K562 (cell line): ENCODE measurements at regions not wholly inside any gene's neighbourhood (a gene's known extent, or its start where the extent isn't known, plus 50 kb on each side); places are given as distances from the start of the nearest gene placed in this dataset.

ENCODE experiments used
- ATAC-seq: fragments of 200-7000 bp; cut with Tn5 transposase; 3 replicates; pipeline ENCODE4 v1.9.1; 2020; ENCODE audit warnings: moderate library complexity
- BruUV-seq: library from RNA; stranded (reverse); fragments of 400-500 nt; replicated peaks from 2 replicates; lab custom pipeline; 2021; lab: Mats Ljungman, UMichigan
- CTCF ChIA-PET: fragments of 300-600 bp; formaldehyde crosslinking; extraction: SDS; loops from one replicate; lab custom pipeline; 2021; ENCODE audit warnings: low intra/inter-chr PET ratio; lab: Yijun Ruan, JAX
- POLR2A ChIA-PET: fragments of 300-600, 350-650 bp; sonication (Branson Sonifier 250); formaldehyde crosslinking; extraction: SDS; loops from one replicate; lab custom pipeline; 2021; ENCODE audit warnings: antibody characterized with exemption, inconsistent platforms; lab: Yijun Ruan, JAX
- DNase-seq, 4 experiments: peaks; one replicate each; pipeline versions ENCODE4 v3.0.0 to v3.0.0-alpha.2; 2011 to 2018; ENCODE audit warnings: low spot score in 3 of 4, mixed read lengths in 3 of 4; ENCODE audit errors: extremely low read depth in 1 of 4
- FAIRE-seq: peaks from 2 replicates; lab custom pipeline; 2011; peaks lifted over from hg19 to GRCh38; lab: Jason Lieb, UNC
- H2AFZ ChIP-seq: 2 replicates; pipeline ENCODE4 v1.6.0; 2011; ENCODE audit warnings: low read depth, low read length, control low read depth, inconsistent platforms
- H3K27ac ChIP-seq: fragments of 200-600 bp; 3 replicates; pipeline ENCODE4 v1.8.0; 2011; ENCODE audit warnings: low read depth, mild to moderate bottlenecking, control low read depth, inconsistent platforms, low read length, moderate library complexity, mixed read lengths; ENCODE audit errors: extremely low read depth
- H3K27me3 ChIP-seq, 2 experiments: fragments of 300-600 bp in 1 of 2; 2 replicates in 1 of 2; 3 replicates in 1 of 2; pipeline versions ENCODE4 v1.6.0 to v1.8.0; 2011; ENCODE audit warnings: inconsistent platforms in 2 of 2, low read length in 2 of 2, mild to moderate bottlenecking in 1 of 2, mixed read lengths in 1 of 2, moderate library complexity in 1 of 2; ENCODE audit not compliant: control insufficient read depth in 2 of 2, insufficient read depth in 2 of 2
- H3K36me3 ChIP-seq: fragments of 300-600 bp; 3 replicates; pipeline ENCODE4 v1.8.0; 2011; ENCODE audit warnings: mild to moderate bottlenecking, low read length, inconsistent platforms; ENCODE audit not compliant: control insufficient read depth, insufficient read depth
- H3K4me1 ChIP-seq, 2 experiments: fragments of 200-600 bp in 1 of 2; replicated peaks in 1 of 2; 2 replicates in 1 of 2; 3 replicates in 1 of 2; pipeline versions ENCODE4 v1.5.1 to v1.8.0; 2011; ENCODE audit warnings: inconsistent platforms in 2 of 2, low read length in 2 of 2, mild to moderate bottlenecking in 1 of 2, mixed read lengths in 1 of 2, moderate library complexity in 1 of 2; ENCODE audit not compliant: control insufficient read depth in 2 of 2, insufficient read depth in 2 of 2
- H3K4me2 ChIP-seq: 2 replicates; pipeline ENCODE4 v1.6.1; 2011; ENCODE audit warnings: low read length, control low read depth, inconsistent platforms, mixed read lengths; ENCODE audit not compliant: insufficient read depth
- H3K4me3 ChIP-seq: fragments of 200-600 bp; sonication (generic), shearing (Covaris generic); 2 replicates; pipeline ENCODE4 v1.5.1; 2016; ENCODE audit warnings: control low read depth, inconsistent platforms
- H3K79me2 ChIP-seq: fragments of 200-600 bp; 3 replicates; pipeline ENCODE4 v1.8.0; 2011; ENCODE audit warnings: low read length, inconsistent platforms; ENCODE audit not compliant: control insufficient read depth, insufficient read depth
- H3K9ac ChIP-seq, 2 experiments: 2 replicates each; pipeline versions ENCODE4 v1.6.0 to v1.6.1; 2011; ENCODE audit warnings: low read depth in 2 of 2, low read length in 2 of 2, control low read depth in 1 of 2, inconsistent platforms in 1 of 2, mild to moderate bottlenecking in 1 of 2, mixed read lengths in 1 of 2; ENCODE audit not compliant: insufficient read depth in 1 of 2
- H3K9me1 ChIP-seq: one replicate; pipeline ENCODE4 v1.6.0; 2011; ENCODE audit warnings: inconsistent platforms, mild to moderate bottlenecking, low read length, moderate library complexity; ENCODE audit not compliant: control insufficient read depth, insufficient read depth
- H3K9me3 ChIP-seq: replicated peaks from 2 replicates; pipeline ENCODE4 v1.5.1; 2011; ENCODE audit warnings: low read depth, low read length, inconsistent platforms; ENCODE audit not compliant: control insufficient read depth, insufficient read depth
- H4K20me1 ChIP-seq: replicated peaks from 2 replicates; pipeline ENCODE4 v1.6.1; 2011; ENCODE audit warnings: low read length, inconsistent platforms, mixed read lengths; ENCODE audit not compliant: control insufficient read depth, insufficient read depth
- AFF1 ChIP-seq, 2 experiments: fragments of 450-650 bp; IDR thresholded peaks; 2 replicates each; pipeline ENCODE4 v1.6.1; 2018; ENCODE audit warnings: mild to moderate bottlenecking in 2 of 2, low read depth in 1 of 2; ENCODE audit not compliant: partially characterized antibody in 2 of 2
- ARID1B ChIP-seq: fragments of 450-650 bp; IDR thresholded peaks from 2 replicates; pipeline ENCODE4 v1.6.1; 2016; ENCODE audit warnings: antibody characterized with exemption, mild to moderate bottlenecking, inconsistent platforms
- CBX8 ChIP-seq: fragments of 200-600 bp; sonication (generic); IDR thresholded peaks from 2 replicates; pipeline ENCODE4 v1.6.1; 2012; ENCODE audit warnings: borderline replicate concordance, mixed run types, low read depth, mild to moderate bottlenecking, moderate library complexity, mixed read lengths, low read length, control low read depth, inconsistent platforms; ENCODE audit not compliant: poor library complexity, severe bottlenecking; ENCODE audit errors: extremely low read depth
- CEBPG ChIP-seq, 3 experiments: fragments of 200-800 bp in 1 of 3; sonication (Bioruptor generic) in 1 of 3; sonication (generic) in 1 of 3; formaldehyde crosslinking in 1 of 3; IDR thresholded peaks in 2 of 3; conservative IDR thresholded peaks in 1 of 3; 2 replicates each; pipeline versions ENCODE4 v1.6.1 to v1.8.0; 2016 to 2022; ENCODE audit warnings: missing compliant biosample characterization in 2 of 3, missing genetic modification characterization in 2 of 3, mild to moderate bottlenecking in 1 of 3, missing genetic modification reagents in 1 of 3
- MAFF ChIP-seq: IDR thresholded peaks from 2 replicates; pipeline ENCODE4 v1.6.1; 2012; ENCODE audit warnings: low read length, improper control_type of control experiment
- ZNF134 ChIP-seq: fragments of 250-450 bp; sonication (Bioruptor Pico); conservative IDR thresholded peaks from 2 replicates; pipeline ENCODE4 v1.4.0; 2020
- ZNF431 ChIP-seq: sonication (generic); formaldehyde crosslinking; IDR thresholded peaks from 2 replicates; pipeline ENCODE4 v1.8.0; 2022; ENCODE audit warnings: mild to moderate bottlenecking, missing genetic modification reagents
- WGBS: fragments of 100-300 bp; shearing (Covaris generic); methylation state at CpG from one replicate; pipeline ENCODE4 v1.1.6; 2016; ENCODE audit warnings: low coverage, mixed read lengths; ENCODE audit not compliant: insufficient coverage; ENCODE audit errors: missing lambda C conversion rate; 5-methylcytosine and 5-hydroxymethylcytosine counted together
- in situ Hi-C: fragments of 300-500 bp; cut with MboI; formaldehyde crosslinking; loops from 4 replicates; pipeline ENCODE4 v1.15.0; 2018; ENCODE audit warnings: inconsistent platforms, mixed read lengths
- intact Hi-C: fragments of 100-400 bp; cut with micrococcal nuclease; formaldehyde crosslinking; loops from 2 replicates; pipeline ENCODE4 v1.14.2; 2022

GRCh38 chr6:50935442-50935841 is 116.8 kb downstream of the TFAP2B start (continued):
- TF ChIP-seq AFF1 (IDR thresholded peaks at IDR 0.05; ENCODE audit: low read depth in 1 of 2, partially characterized antibody in 2 of 2) (no peak), ARID1B (no peak), ZNF134 (CRISPR knock-in tag) (no peak)
- TF ChIP-seq, all 486 proteins: peak for 0

GRCh38 chr6:50936277-50936681 is 117.6 kb downstream of the TFAP2B start:
- no peak for TF ChIP-seq MAFF
- no peak for TF ChIP-seq CEBPG (CRISPR knock-in tag; IDR thresholded peaks at IDR 0.05)
- TF ChIP-seq CEBPG (tag; conservative IDR thresholded peaks at IDR 0.05 in 1 of 2, IDR thresholded peaks at IDR 0.05 in 1 of 2), result 0 out of 4 replicates have a peak, but pooled peaks of 1 of the 2 experiments have one; percentile 15
- TF ChIP-seq ZNF431 (CRISPR knock-in tag), result no peak
- no peak for TF ChIP-seq CBX8
- 0% methylated on average over 1 of the region's 1 CpG for WGBS
- ATAC-seq (peak; percentile 62), DNase-seq (no peak), FAIRE-seq (no peak)
- H4K20me1 ChIP-seq, result no peaks in the 10 kb centered on the region
- BruUV-seq, result no TSS peak
- no peaks in the 10 kb centered on the region for H3K36me3 ChIP-seq
- CTCF ChIA-PET, result no interaction called here
- no peak overlapping the region for H3K4me2 ChIP-seq
- in situ Hi-C loops, result no loop called here
- H3K4me3 ChIP-seq, result no peak overlapping the region
- H3K9me3 ChIP-seq, result no peaks in the 10 kb centered on the region
- no peaks in the 10 kb centered on the region for H3K27me3 ChIP-seq
- peaks cover 0 to 9% of the 10 kb centered on the region in 2 experiments; a peak in 2 of 5 replicates for H3K4me1 ChIP-seq
- POLR2A ChIA-PET, result interaction anchor here (1.3 kb wide), 1 partner anchor 8 kb away, joined by 4 read pairs; no protein-coding TSS in a partner anchor
- H3K9ac ChIP-seq, result no peak overlapping the region
- no peaks in the 10 kb centered on the region for H3K9me1 ChIP-seq
- no peak overlapping the region for H3K27ac ChIP-seq
- H3K79me2 ChIP-seq, result no peaks in the 10 kb centered on the region
- intact Hi-C loops, result no loop called here
- peak overlapping the region; percentile 79 for H2AFZ ChIP-seq
